ENCODE measurements at regions not wholly inside any gene's neighbourhood (a gene's known extent, or its start where the extent isn't known, plus 50 kb on each side); places are given as distances from the start of the nearest gene placed in this dataset.

- TF ChIP-seq CTCF (IDR thresholded peaks at IDR 0.05), result no peak
- TF ChIP-seq POLR2A (IDR thresholded peaks at IDR 0.05), result no peak
These were observed 233.2 kb upstream of the NR5A2 start for GRCh38 chr1:199794105-199794863.
